ENCODE measurements at regions not wholly inside any gene's neighbourhood (a gene's known extent, or its start where the extent isn't known, plus 50 kb on each side); places are given as distances from the start of the nearest gene placed in this dataset.

DNA sequence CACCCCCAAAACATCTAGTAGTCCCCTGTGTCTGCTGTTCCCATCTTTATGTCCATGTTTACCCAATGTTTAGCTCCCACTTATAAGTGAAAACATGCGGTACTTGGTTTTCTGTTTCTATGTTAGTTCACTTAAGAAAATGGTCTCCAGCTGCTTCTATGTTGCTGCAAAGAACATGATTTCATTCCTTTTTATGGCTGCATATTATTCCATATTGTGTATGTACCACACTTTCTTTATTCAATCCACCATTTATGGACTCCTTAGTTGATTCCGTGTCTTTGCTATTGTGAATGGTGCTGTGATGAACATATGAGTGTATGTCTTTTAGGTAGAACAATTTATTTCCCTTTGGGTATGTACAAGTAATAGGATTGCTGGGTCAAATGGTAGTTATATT lies 51.2 kb downstream of the GRK7 start:
- whole genome bisulfite sequencing (ENCODE audit: low lambda C conversion rate, missing lambda C conversion rate), result 96% methylated on average over 2 of the region's 2 CpGs
- Histone ChIP-seq H4K20me1 (ENCODE audit: insufficient read depth, poor library complexity, severe bottlenecking) (no peaks in the 10 kb centered on the region), H2AFZ (no peak overlapping the region), H3K27me3 (no peaks in the 10 kb centered on the region), H3K27ac (no peak overlapping the region), H3K9me3 (ENCODE audit: low read depth) (no peaks in the 10 kb centered on the region), H3K4me3 (no peak overlapping the region), H3K4me2 (no peak overlapping the region), H3K36me3 (replicated peaks; ENCODE audit: insufficient read depth, low read depth) (no peaks in the 10 kb centered on the region), H3K9me2 (replicated peaks; ENCODE audit: insufficient read depth) (no peaks in the 10 kb centered on the region), H3K79me2 (no peaks in the 10 kb centered on the region), H3K4me1 (ENCODE audit: insufficient read depth) (peaks cover 5% of the 10 kb centered on the region)
- TF ChIP-seq, protein P1, sequence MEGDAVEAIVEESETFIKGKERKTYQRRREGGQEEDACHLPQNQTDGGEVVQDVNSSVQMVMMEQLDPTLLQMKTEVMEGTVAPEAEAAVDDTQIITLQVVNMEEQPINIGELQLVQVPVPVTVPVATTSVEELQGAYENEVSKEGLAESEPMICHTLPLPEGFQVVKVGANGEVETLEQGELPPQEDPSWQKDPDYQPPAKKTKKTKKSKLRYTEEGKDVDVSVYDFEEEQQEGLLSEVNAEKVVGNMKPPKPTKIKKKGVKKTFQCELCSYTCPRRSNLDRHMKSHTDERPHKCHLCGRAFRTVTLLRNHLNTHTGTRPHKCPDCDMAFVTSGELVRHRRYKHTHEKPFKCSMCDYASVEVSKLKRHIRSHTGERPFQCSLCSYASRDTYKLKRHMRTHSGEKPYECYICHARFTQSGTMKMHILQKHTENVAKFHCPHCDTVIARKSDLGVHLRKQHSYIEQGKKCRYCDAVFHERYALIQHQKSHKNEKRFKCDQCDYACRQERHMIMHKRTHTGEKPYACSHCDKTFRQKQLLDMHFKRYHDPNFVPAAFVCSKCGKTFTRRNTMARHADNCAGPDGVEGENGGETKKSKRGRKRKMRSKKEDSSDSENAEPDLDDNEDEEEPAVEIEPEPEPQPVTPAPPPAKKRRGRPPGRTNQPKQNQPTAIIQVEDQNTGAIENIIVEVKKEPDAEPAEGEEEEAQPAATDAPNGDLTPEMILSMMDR (IDR thresholded peaks at IDR 0.05; ENCODE audit: poor library complexity), result no peak
- TF ChIP-seq EZH2 (IDR thresholded peaks at IDR 0.05; ENCODE audit: borderline replicate concordance) (no peak), EZH2phosphoT487 (IDR thresholded peaks at IDR 0.05; ENCODE audit: low read depth, severe bottlenecking, unreplicated experiment) (no peak)
- no peak for DNase-seq (ENCODE audit: low spot score)

DNA sequence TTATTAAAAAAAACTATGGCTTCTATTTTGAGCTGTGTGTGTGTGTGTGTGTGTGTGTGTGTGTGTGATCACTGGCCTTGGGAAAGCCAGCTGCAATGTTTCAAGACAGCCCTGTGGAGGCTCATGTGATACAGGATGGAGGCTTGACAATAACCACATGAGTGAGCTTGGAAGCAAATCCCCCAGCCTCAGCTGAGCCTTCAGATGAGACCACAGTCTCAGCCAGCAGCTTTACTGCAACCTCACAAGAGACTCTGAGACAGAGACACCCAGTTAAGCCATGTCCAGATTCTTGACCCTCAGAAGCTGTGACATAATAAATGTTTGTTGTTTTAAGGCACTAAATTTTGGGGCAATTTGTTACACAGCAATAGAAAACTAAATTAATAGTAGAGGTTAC lies 52.5 kb downstream of the GRK7 start:
- H3K79me2 ChIP-seq, result no peaks in the 10 kb centered on the region
- no peak overlapping the region for H3K4me3 ChIP-seq
- H2AFZ ChIP-seq, result no peak overlapping the region
- no peaks in the 10 kb centered on the region for H3K27me3 ChIP-seq
- TF ChIP-seq, protein P1 (IDR thresholded peaks at IDR 0.05; ENCODE audit: poor library complexity), result no peak
- no peak for TF ChIP-seq EZH2 (IDR thresholded peaks at IDR 0.05; ENCODE audit: borderline replicate concordance)
- TF ChIP-seq EZH2phosphoT487 (IDR thresholded peaks at IDR 0.05; ENCODE audit: low read depth, severe bottlenecking, unreplicated experiment), result no peak
- H3K4me2 ChIP-seq, result no peak overlapping the region
- H3K9me2 ChIP-seq (replicated peaks; ENCODE audit: insufficient read depth), result no peaks in the 10 kb centered on the region
- H3K27ac ChIP-seq, result no peak overlapping the region
- no peaks in the 10 kb centered on the region for H3K9me3 ChIP-seq (ENCODE audit: low read depth)
- no peak for DNase-seq (ENCODE audit: low spot score)
- no peaks in the 10 kb centered on the region for H3K36me3 ChIP-seq (replicated peaks; ENCODE audit: insufficient read depth, low read depth)
- H4K20me1 ChIP-seq (ENCODE audit: insufficient read depth, poor library complexity, severe bottlenecking), result no peaks in the 10 kb centered on the region
- H3K4me1 ChIP-seq (ENCODE audit: insufficient read depth), result peaks cover 5% of the 10 kb centered on the region

DNA sequence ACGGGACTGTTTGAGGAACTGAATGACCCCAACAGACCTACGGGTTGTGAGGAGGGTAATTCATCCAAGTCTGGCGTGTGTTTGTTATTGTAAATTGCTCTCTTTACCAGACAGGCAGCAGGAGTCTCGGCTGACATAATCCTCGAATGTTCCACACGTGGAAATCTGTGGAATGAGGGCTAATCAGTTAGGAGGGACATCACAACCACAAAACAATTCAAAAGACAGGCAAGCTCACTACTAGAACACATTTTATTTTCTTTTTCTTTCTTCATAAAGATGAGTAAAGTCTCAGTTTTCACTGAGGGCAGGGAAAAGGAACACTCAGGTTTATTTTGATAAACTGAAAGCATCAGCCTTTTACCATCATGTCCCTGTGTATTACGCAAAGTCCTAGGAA lies 53.8 kb downstream of the GRK7 start:
- Histone ChIP-seq H3K4me2 (peak overlapping the region; percentile 49), H3K27me3 (no peaks in the 10 kb centered on the region), H3K36me3 (replicated peaks; ENCODE audit: insufficient read depth, low read depth) (no peaks in the 10 kb centered on the region), H3K4me1 (ENCODE audit: insufficient read depth) (peaks cover 5% of the 10 kb centered on the region), H3K79me2 (no peaks in the 10 kb centered on the region), H3K27ac (no peak overlapping the region), H2AFZ (peak overlapping the region; percentile 33), H3K4me3 (no peak overlapping the region), H4K20me1 (ENCODE audit: insufficient read depth, poor library complexity, severe bottlenecking) (no peaks in the 10 kb centered on the region), H3K9me2 (replicated peaks; ENCODE audit: insufficient read depth) (no peaks in the 10 kb centered on the region), H3K9me3 (ENCODE audit: low read depth) (no peaks in the 10 kb centered on the region)
- 46% methylated on average over 7 of the region's 7 CpGs for WGBS (ENCODE audit: low lambda C conversion rate, missing lambda C conversion rate)
- DNase-seq (ENCODE audit: low spot score), result no peak
- TF ChIP-seq, protein P1 (IDR thresholded peaks at IDR 0.05; ENCODE audit: poor library complexity), result no peak
- no peak for TF ChIP-seq EZH2phosphoT487 (IDR thresholded peaks at IDR 0.05; ENCODE audit: low read depth, severe bottlenecking, unreplicated experiment)
